ENCODE measurements at regions not wholly inside any gene's neighbourhood (a gene's known extent, or its start where the extent isn't known, plus 50 kb on each side); places are given as distances from the start of the nearest gene placed in this dataset.

DNA sequence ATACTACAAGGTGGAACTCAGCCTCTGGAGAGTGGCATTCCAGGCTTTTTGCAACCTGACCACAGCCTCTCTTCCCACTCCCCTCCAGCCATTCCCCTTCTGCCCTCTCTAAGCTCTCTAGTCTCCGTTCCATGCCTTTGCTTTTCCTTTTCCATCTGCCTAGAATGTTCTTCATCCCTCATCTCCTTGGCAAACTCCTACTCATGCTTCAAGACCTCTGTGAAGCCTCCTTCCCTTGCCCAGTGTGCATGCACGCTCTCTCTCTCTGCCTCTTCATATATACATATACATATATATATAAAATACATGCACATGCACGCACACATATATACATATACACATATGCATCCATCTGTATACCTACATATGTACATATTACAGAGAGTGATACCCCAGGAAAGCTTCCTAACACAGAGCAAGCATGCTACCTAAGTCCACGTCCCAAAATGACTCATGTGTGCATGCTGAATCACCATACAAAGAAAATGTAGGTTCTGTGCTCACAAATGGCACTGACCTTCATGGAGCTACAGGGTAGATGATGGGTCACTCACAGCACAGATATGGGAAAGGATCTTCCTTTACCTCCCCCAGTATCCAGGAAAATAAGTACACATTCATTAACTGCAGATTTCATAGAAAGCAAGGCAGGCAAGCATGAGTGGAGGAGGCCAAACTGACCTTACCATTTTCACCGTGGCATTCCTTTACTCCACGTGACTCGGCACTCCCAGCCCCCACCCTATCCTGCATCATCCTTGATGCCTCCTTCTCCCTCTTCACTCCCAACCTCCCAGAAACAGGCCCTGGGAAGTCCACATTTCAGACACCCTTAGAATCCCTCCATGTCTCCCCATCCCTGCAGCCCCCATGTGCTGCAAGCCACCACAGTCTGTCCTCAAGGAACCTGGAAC, 238.4 kb upstream of the ZMIZ1 start:
- Histone ChIP-seq H3K27me3 (ENCODE audit: control insufficient read depth in 1 of 2, insufficient read depth in 2 of 2, low read length in 2 of 2) (peaks cover 0 to 3% of the 10 kb centered on the region in 2 donors), H3K36me3 (ENCODE audit: control insufficient read depth in 1 of 2, insufficient read depth in 2 of 2, low read length in 2 of 2) (no peaks in the 10 kb centered on the region), H3K4me1 (ENCODE audit: control insufficient read depth in 1 of 2, insufficient read depth in 2 of 2, low read length in 2 of 2) (no peaks in the 10 kb centered on the region), H3K27ac (ENCODE audit: low read depth, low read length) (no peak overlapping the region), H3K9ac (ENCODE audit: low read depth in 1 of 2, low read length in 2 of 2) (no peak overlapping the region), H3K4me3 (ENCODE audit: low read depth in 1 of 2, low read length in 2 of 2) (no peak overlapping the region), H3K9me3 (ENCODE audit: control insufficient read depth in 1 of 2, low read length in 2 of 2) (no peaks in the 10 kb centered on the region)

DNA sequence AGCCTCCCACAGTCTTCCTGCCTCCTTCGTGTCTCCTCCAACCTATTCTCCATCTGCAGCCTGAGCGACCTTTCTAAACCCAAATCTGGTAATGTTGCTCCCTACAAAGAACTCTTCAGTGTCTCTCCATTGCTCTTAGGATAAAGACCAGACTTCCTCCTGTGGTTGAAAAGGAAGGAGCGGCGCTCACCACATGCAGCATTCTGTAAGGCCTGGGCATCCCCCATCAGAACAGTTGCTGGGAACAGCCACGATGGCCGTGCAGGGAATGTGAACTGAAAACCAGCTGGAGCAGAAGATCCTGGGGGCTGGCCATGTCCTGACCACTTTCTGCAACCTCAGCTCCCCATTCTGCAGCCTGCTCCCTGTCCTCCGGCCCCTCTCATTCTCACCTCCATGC, 237.8 kb upstream of the ZMIZ1 start:
- H3K27me3 ChIP-seq (ENCODE audit: control insufficient read depth in 1 of 2, insufficient read depth in 2 of 2, low read length in 2 of 2): peaks cover 0 to 3% of the 10 kb centered on the region in 2 donors
- H3K9ac ChIP-seq (ENCODE audit: low read depth in 1 of 2, low read length in 2 of 2): no peak overlapping the region
- no peaks in the 10 kb centered on the region for H3K9me3 ChIP-seq (ENCODE audit: control insufficient read depth in 1 of 2, low read length in 2 of 2)
- no peaks in the 10 kb centered on the region for H3K36me3 ChIP-seq (ENCODE audit: control insufficient read depth in 1 of 2, insufficient read depth in 2 of 2, low read length in 2 of 2)
- H3K4me3 ChIP-seq (ENCODE audit: low read depth in 1 of 2, low read length in 2 of 2): no peak overlapping the region
- no peaks in the 10 kb centered on the region for H3K4me1 ChIP-seq (ENCODE audit: control insufficient read depth in 1 of 2, insufficient read depth in 2 of 2, low read length in 2 of 2)
- H3K27ac ChIP-seq (ENCODE audit: low read depth, low read length): no peak overlapping the region

GRCh38 chr10:78831461-78831860, 237.3 kb upstream of the ZMIZ1 start:
- Histone ChIP-seq H3K36me3 (ENCODE audit: control insufficient read depth in 1 of 2, insufficient read depth in 2 of 2, low read length in 2 of 2) (no peaks in the 10 kb centered on the region), H3K27me3 (ENCODE audit: control insufficient read depth in 1 of 2, insufficient read depth in 2 of 2, low read length in 2 of 2) (peaks cover 0 to 3% of the 10 kb centered on the region in 2 donors), H3K4me3 (ENCODE audit: low read depth in 1 of 2, low read length in 2 of 2) (no peak overlapping the region), H3K9ac (ENCODE audit: low read depth in 1 of 2, low read length in 2 of 2) (no peak overlapping the region), H3K9me3 (ENCODE audit: control insufficient read depth in 1 of 2, low read length in 2 of 2) (no peaks in the 10 kb centered on the region), H3K27ac (ENCODE audit: low read depth, low read length) (no peak overlapping the region), H3K4me1 (ENCODE audit: control insufficient read depth in 1 of 2, insufficient read depth in 2 of 2, low read length in 2 of 2) (no peaks in the 10 kb centered on the region)

GRCh38 chr10:78832281-78832680, 236.5 kb upstream of the ZMIZ1 start:
- H3K9ac ChIP-seq (ENCODE audit: low read depth in 1 of 2, low read length in 2 of 2): no peak overlapping the region
- no peak overlapping the region for H3K27ac ChIP-seq (ENCODE audit: low read depth, low read length)
- H3K9me3 ChIP-seq (ENCODE audit: control insufficient read depth in 1 of 2, low read length in 2 of 2): no peaks in the 10 kb centered on the region
- no peaks in the 10 kb centered on the region for H3K4me1 ChIP-seq (ENCODE audit: control insufficient read depth in 1 of 2, insufficient read depth in 2 of 2, low read length in 2 of 2)
- H3K36me3 ChIP-seq (ENCODE audit: control insufficient read depth in 1 of 2, insufficient read depth in 2 of 2, low read length in 2 of 2): no peaks in the 10 kb centered on the region
- H3K4me3 ChIP-seq (ENCODE audit: low read depth in 1 of 2, low read length in 2 of 2): no peak overlapping the region
- peaks cover 0 to 3% of the 10 kb centered on the region in 2 donors for H3K27me3 ChIP-seq (ENCODE audit: control insufficient read depth in 1 of 2, insufficient read depth in 2 of 2, low read length in 2 of 2)

DNA sequence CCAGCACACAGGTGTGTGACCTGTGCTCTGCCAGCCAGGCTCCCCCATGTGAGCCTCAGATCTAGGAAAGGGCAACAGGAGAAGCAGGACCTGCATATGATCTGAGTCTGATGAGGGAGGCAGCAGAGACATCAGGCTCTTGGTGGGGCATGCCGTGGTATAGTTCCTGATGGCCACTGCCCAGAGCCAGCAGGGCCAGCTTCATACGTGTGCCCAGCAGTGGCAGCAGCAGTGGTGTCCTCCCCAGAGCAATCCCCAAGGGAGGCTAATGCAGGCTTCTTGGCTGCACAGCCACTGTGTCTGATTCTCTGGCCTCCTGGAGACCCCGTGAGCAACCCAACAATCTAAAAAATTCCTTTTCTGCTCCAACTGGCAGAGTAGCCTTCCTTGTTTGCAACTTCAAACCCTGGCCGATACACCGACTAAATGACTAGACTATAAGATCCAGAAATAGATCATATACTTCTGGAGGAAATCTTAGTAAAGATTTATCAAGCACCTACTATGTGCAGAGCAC, 230.6 kb upstream of the ZMIZ1 start:
- Histone ChIP-seq H3K4me1 (ENCODE audit: control insufficient read depth in 1 of 2, insufficient read depth in 2 of 2, low read length in 2 of 2) (no peaks in the 10 kb centered on the region), H3K27me3 (ENCODE audit: control insufficient read depth in 1 of 2, insufficient read depth in 2 of 2, low read length in 2 of 2) (no peaks in the 10 kb centered on the region)

GRCh38 chr10:78843495-78843894, 225.3 kb upstream of the ZMIZ1 start:
- Histone ChIP-seq H3K36me3 (ENCODE audit: control insufficient read depth in 1 of 2, insufficient read depth in 2 of 2, low read length in 2 of 2) (no peaks in the 10 kb centered on the region), H3K27ac (ENCODE audit: low read depth, low read length) (no peak overlapping the region), H3K9ac (ENCODE audit: low read depth in 1 of 2, low read length in 2 of 2) (no peak overlapping the region), H3K27me3 (ENCODE audit: control insufficient read depth in 1 of 2, insufficient read depth in 2 of 2, low read length in 2 of 2) (no peaks in the 10 kb centered on the region), H3K9me3 (ENCODE audit: control insufficient read depth in 1 of 2, low read length in 2 of 2) (no peaks in the 10 kb centered on the region), H3K4me3 (ENCODE audit: low read depth in 1 of 2, low read length in 2 of 2) (no peak overlapping the region), H3K4me1 (ENCODE audit: control insufficient read depth in 1 of 2, insufficient read depth in 2 of 2, low read length in 2 of 2) (no peaks in the 10 kb centered on the region)

More for the DNA sequence above, 230.6 kb upstream of the ZMIZ1 start:
- Histone ChIP-seq H3K9me3 (ENCODE audit: control insufficient read depth in 1 of 2, low read length in 2 of 2) (no peaks in the 10 kb centered on the region), H3K4me3 (ENCODE audit: low read depth in 1 of 2, low read length in 2 of 2) (no peak overlapping the region), H3K36me3 (ENCODE audit: control insufficient read depth in 1 of 2, insufficient read depth in 2 of 2, low read length in 2 of 2) (no peaks in the 10 kb centered on the region), H3K9ac (ENCODE audit: low read depth in 1 of 2, low read length in 2 of 2) (no peak overlapping the region), H3K27ac (ENCODE audit: low read depth, low read length) (no peak overlapping the region)

GRCh38 chr10:78844960-78845607, 223.7 kb upstream of the ZMIZ1 start:
- Histone ChIP-seq H3K9ac (ENCODE audit: low read depth in 1 of 2, low read length in 2 of 2) (no peak overlapping the region), H3K9me3 (ENCODE audit: control insufficient read depth in 1 of 2, low read length in 2 of 2) (no peaks in the 10 kb centered on the region), H3K36me3 (ENCODE audit: control insufficient read depth in 1 of 2, insufficient read depth in 2 of 2, low read length in 2 of 2) (no peaks in the 10 kb centered on the region), H3K27me3 (ENCODE audit: control insufficient read depth in 1 of 2, insufficient read depth in 2 of 2, low read length in 2 of 2) (no peaks in the 10 kb centered on the region), H3K27ac (ENCODE audit: low read depth, low read length) (no peak overlapping the region), H3K4me3 (ENCODE audit: low read depth in 1 of 2, low read length in 2 of 2) (no peak overlapping the region), H3K4me1 (ENCODE audit: control insufficient read depth in 1 of 2, insufficient read depth in 2 of 2, low read length in 2 of 2) (no peaks in the 10 kb centered on the region)

GRCh38 chr10:78846071-78846470, 222.7 kb upstream of the ZMIZ1 start:
- no peaks in the 10 kb centered on the region for H3K36me3 ChIP-seq (ENCODE audit: control insufficient read depth in 1 of 2, insufficient read depth in 2 of 2, low read length in 2 of 2)
- no peak overlapping the region for H3K9ac ChIP-seq (ENCODE audit: low read depth in 1 of 2, low read length in 2 of 2)
- no peaks in the 10 kb centered on the region for H3K27me3 ChIP-seq (ENCODE audit: control insufficient read depth in 1 of 2, insufficient read depth in 2 of 2, low read length in 2 of 2)
- H3K27ac ChIP-seq (ENCODE audit: low read depth, low read length): no peak overlapping the region
- no peaks in the 10 kb centered on the region for H3K4me1 ChIP-seq (ENCODE audit: control insufficient read depth in 1 of 2, insufficient read depth in 2 of 2, low read length in 2 of 2)
- H3K4me3 ChIP-seq (ENCODE audit: low read depth in 1 of 2, low read length in 2 of 2): no peak overlapping the region
- no peaks in the 10 kb centered on the region for H3K9me3 ChIP-seq (ENCODE audit: control insufficient read depth in 1 of 2, low read length in 2 of 2)

DNA sequence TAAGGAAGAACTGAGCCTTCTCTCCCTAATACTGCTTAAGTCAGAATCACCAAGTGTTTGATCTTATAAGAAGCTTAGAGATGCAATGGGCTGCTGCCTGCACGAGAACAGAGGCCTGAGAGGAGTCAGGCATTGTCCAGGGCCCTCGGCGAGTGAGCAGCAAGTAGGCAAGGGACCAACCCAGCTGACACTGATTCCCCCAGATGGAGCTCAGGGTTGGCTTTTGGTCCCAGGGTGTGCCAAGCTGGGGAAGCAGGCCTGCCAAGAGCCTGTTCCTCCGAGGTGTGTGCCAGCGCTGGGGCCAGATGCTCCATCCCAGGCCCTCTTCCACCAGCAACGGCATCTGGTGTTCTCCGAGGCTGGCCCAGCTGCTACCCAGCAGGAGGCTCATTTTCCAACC, 222.0 kb upstream of the ZMIZ1 start:
- Histone ChIP-seq H3K4me3 (ENCODE audit: low read depth in 1 of 2, low read length in 2 of 2) (no peak overlapping the region), H3K27ac (ENCODE audit: low read depth, low read length) (no peak overlapping the region), H3K9ac (ENCODE audit: low read depth in 1 of 2, low read length in 2 of 2) (no peak overlapping the region), H3K27me3 (ENCODE audit: control insufficient read depth in 1 of 2, insufficient read depth in 2 of 2, low read length in 2 of 2) (no peaks in the 10 kb centered on the region), H3K9me3 (ENCODE audit: control insufficient read depth in 1 of 2, low read length in 2 of 2) (no peaks in the 10 kb centered on the region), H3K4me1 (ENCODE audit: control insufficient read depth in 1 of 2, insufficient read depth in 2 of 2, low read length in 2 of 2) (no peaks in the 10 kb centered on the region), H3K36me3 (ENCODE audit: control insufficient read depth in 1 of 2, insufficient read depth in 2 of 2, low read length in 2 of 2) (no peaks in the 10 kb centered on the region)

- H3K4me1 ChIP-seq (ENCODE audit: control insufficient read depth in 1 of 2, insufficient read depth in 2 of 2, low read length in 2 of 2): no peaks in the 10 kb centered on the region
- no peaks in the 10 kb centered on the region for H3K9me3 ChIP-seq (ENCODE audit: control insufficient read depth in 1 of 2, low read length in 2 of 2)
- H3K27ac ChIP-seq (ENCODE audit: low read depth, low read length): no peak overlapping the region
- no peaks in the 10 kb centered on the region for H3K27me3 ChIP-seq (ENCODE audit: control insufficient read depth in 1 of 2, insufficient read depth in 2 of 2, low read length in 2 of 2)
- no peak overlapping the region for H3K4me3 ChIP-seq (ENCODE audit: low read depth in 1 of 2, low read length in 2 of 2)
- no peaks in the 10 kb centered on the region for H3K36me3 ChIP-seq (ENCODE audit: control insufficient read depth in 1 of 2, insufficient read depth in 2 of 2, low read length in 2 of 2)
- no peak overlapping the region for H3K9ac ChIP-seq (ENCODE audit: low read depth in 1 of 2, low read length in 2 of 2)
Measured at GRCh38 chr10:78847485-78847884, 221.3 kb upstream of the ZMIZ1 start.
